HG02571 (cell line): ENCODE measurements at regions not wholly inside any gene's neighbourhood (a gene's known extent, or its start where the extent isn't known, plus 50 kb on each side); places are given as distances from the start of the nearest gene placed in this dataset.

Source experiments
- ATAC-seq: cut with Tn5 transposase; IDR thresholded peaks from one replicate; pipeline ENCODE4 v1.9.1; 2021; ENCODE audit warnings: mild to moderate bottlenecking, moderate library complexity; ENCODE audit not compliant: unreplicated experiment

GRCh38 chr21:17903929-17904639 lies 84.9 kb upstream of the C21orf91 start:
- no peak for ATAC-seq

GRCh38 chr21:17903029-17903806 lies 84.1 kb upstream of the C21orf91 start:
- no peak for ATAC-seq

- ATAC-seq, result no peak
Observed at GRCh38 chr21:17901458-17902079, 82.4 kb upstream of the C21orf91 start.

GRCh38 chr21:17900990-17901385 lies 81.8 kb upstream of the C21orf91 start:
- no peak for ATAC-seq

- ATAC-seq, result no peak
Observed at GRCh38 chr21:17900281-17900989, 81.3 kb upstream of the C21orf91 start.

GRCh38 chr21:17889171-17889570 lies 70.0 kb upstream of the C21orf91 start:
- ATAC-seq, result no peak

- no peak for ATAC-seq
Observed at GRCh38 chr21:17869115-17869514, 50.0 kb upstream of the C21orf91 start.
